UCSD-AML1 (cell line): ENCODE measurements at regions not wholly inside any gene's neighbourhood (a gene's known extent, or its start where the extent isn't known, plus 50 kb on each side); places are given as distances from the start of the nearest gene placed in this dataset.
A peak's percentile ranks its signal among the peaks of the same experiment; 100 is the strongest.

Experiments used
- DNase-seq: peaks from one replicate; lab custom pipeline; 2025; ENCODE audit not compliant: unreplicated experiment; lab: John Stamatoyannopoulos, UW

DNA sequence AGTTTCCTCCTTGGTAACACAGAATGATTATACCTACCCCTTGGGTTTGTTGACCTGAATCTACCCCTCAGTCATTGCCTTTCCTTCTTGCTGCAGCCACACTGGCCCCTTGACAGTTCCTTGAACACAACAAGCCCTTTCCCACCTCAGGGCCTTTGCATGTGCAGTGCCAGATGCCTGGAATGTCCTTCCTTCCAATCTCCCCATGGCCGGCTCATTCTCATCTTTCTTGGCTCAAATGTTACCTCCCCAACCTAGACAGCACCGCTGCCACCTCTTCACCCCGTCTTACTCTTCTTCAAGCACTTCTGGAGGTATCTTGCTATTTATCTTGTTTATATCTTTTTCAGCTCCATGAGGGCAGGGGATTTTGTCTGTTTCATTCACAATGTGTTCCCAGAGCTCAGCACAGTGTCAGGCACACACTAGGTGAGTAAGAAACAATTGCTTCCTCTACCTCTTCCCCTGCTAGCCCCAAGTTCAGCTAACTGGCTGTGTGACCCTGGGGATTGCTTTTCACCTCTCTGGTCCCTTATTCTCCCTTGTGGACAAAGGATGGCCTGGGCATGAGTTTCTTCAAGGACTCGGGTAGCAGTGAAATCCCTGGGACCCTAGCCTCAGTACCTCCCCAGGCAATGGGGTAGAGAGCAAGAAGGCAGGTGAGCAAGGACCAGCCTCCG, 121.5 kb downstream of the CEBPB start:
- DNase-seq, result no peak

DNA sequence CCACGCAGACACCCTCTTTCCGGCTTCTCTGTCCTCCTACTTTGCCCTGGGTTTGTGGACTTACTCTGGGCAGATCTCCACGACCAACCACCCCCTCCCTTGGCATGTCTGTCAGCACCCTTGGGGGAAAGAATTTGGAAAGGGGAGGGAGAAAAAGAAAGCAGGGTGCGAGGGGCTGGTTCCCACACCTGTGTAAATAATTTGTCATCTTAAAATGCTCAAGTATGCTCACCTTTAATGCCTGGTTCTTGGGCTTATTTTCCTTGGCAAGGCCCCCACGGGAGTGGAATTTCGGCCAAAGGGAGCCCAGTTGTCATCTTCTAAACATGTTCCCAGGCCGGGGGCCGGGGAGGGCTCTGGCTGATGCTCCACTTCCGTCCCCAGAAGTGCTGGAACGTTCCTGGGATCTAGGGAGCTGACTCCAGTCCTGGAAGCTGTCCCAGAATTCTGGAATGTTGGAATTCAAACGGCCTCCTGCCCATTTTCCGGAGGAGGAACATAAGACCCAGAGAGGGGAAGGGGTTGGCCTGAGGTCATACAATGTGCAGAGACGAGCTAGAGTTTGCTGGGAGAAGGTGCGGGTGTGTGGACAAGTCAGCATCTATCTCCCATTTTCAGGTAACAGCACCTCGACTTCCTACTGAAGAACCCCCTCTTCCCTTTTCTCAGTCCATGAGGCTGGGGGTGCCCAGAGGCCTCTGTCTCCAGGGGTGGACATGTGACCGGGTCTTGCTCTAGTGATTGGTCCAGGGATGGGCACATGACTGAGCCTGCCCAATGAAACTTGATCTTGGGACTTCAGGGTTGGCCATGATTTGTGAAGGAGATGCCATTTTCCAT, 122.3 kb downstream of the CEBPB start:
- no peak for DNase-seq

DNA sequence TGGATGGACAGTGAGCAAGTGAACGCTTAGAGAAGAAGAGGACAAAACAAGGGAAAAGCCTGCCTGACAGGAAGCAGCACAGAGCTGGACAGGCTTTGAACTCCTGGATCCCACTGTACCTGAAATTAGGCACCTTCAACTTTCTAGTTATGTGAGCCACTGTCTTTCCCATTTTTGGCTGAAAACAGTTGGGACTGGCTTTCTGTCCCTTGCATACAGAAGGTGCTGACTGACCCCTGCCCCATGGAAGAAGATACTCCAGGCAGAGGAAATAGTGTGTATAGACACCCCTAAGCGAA, 122.8 kb downstream of the CEBPB start:
- no peak for DNase-seq

DNA sequence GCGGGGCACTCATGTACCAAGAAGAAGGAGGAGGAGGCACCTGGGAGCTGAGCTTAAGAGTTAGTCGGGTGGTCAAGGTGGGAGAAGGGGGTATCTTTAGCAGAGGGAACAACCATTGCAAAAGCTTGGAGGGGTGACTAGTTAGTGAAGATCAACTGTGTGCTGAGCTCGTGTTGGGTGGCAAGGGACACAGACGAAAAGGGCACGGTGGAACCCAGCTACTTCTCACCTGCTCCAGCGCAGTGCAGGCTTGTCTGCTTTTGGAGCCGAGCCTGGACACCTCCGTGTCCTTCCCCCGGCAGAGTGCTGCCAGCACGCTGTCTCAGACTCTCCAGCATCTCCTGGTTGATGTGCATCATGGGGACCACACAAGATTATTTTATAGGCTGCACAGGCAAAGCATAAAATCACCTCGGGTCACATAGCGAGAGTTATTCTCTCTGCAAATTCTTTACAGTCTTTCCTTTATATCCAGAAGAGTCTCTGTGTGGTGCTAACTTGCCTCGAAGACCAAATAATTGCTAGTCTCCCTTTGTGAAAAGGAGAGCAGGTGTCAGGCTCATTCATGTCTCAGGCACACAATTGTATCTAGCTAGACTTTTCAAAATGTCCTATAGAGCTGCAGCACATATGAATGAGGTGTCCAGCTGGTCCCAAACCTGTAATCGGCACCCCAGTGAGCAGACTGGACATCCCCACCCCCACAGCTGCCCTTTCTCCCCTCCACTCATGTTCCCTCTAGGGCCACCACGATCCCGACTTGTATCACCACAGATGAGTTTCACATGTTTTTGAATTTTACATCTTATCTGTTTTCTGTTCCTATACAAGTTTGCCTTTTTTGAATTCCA, 123.4 kb downstream of the CEBPB start:
- DNase-seq, result no peak

DNA sequence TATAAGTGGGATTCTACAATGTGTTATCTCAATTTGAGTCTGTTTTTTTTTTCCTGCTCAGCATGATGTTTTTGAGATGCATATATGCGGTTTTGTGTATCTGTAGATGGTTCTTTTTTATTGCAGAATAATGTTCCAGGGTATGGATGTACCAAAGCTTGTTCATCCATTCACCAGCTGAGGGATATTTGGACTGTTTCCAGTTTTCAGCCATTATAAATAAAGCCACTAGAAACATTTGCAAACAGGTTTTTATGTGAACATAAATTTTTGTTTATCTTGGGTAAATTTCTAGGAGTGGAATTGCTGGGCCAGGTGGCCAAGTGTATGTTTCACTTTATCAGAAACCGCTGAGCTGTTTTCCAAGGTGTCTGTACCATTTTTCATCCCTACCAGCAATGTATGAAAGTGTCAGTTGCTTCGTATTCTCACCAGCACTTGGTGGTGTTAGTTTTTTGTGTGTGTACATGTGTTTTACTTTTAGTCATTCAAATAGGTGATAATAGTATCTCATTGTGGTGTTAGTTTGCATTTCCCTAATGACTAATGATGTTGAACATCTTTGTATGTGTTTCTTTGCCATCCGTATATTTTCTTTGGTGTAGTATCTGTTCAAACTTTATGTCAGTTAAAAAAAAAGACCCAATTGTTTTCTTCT, 124.2 kb downstream of the CEBPB start:
- DNase-seq, result no peak

DNA sequence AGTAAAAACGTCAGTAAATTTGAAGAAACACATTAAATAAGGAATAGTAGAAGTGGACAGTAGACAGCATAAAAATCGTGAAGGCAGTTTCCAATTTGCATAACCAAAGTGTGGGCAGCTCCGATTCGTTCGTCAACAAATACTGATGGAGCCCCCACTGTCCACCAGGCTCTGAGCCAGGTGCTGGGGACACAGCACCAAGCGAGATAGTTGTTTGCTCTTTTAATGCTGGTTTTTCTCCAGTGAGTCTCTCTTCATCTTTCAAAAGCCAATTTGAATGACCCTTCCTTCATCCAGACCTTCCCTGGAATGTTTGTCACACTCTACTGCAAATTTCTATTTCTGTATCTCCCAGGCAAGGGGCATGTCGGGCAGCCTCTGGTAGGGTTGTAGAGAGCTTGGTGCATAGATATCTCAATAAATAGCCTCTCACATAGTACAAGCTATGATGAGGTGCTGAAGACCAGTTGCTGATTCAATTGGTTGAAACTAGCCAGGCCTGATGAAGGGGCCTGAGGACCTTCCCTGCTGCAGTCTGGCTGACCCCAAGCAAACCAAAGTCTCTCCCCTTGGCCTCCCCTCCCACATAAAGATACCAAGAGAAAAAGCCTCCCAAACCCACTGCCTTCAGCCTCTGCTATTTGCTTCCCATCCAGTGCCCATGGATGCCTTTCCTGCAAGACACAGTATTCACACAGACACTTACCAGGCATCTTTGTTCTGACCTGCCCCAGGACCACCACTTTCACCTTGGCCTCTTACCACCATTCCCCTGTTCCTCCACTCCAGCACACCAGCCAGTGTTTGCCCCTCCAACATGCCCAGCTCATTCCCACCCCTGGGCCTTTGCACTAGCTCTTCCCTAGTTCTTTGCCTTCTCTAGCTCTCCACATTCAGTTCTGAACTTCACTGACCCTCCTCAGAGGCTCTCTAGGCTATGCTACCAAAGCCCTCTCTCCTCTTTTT, 125.2 kb downstream of the CEBPB start:
- DNase-seq, result no peak

DNA sequence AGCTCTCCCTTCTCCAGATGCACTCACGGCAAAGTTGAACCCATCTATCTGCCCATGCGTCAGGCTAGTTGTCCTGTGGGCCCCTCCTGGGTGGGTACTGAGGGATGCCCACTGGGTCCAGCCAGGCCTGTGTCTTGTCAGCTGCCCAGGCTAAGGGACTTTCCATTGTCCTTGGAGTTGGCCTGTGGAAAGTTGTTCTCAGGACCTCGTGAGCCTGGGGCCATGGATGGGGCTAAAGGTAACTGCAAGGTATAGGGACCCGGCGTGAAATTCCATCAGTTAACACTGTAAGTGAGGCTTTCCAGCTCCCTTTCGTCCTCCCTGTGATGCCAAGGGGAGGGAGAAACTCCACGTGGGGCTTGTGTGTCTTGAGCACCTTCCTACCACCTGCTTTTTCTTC, 126.5 kb downstream of the CEBPB start:
- no peak for DNase-seq

DNA sequence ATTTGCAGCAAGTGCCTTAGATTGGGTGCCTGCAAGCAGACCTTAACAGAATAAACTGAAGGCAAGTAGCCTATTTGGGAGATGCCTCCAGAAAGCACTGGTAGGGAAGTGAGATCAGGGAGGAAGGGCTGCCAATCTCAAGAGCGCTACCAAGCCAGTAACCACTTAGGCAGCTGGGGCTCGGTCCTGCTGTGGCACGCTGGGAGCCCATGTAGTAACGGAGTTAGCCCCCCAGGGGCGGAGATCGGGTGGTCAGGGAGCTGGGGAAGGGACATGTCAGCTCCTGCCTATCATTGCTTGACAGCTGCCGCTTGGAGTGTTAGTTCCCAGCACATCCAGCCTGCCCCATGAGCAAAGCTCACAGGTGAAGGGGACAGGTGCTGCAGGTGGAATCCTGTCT, 127.0 kb downstream of the CEBPB start:
- no peak for DNase-seq

DNA sequence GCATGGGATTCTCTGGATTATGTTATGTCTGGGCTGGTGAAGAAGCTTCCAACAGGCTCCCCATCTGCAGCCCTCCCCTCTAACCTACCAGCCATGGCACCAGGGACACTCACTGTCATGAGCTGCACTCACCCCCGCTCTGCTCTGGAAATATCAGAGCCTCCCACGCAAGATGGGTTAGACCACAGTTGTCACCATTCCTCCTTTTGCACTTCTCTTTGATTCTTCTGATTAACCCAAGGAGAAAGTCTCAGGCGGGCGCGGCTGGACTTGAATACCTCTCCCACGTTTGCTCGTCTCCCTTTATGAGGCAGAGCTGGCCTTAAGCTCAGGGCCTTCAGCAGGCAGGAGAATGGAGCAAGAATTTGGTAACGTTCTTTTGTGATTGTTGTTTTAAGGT, 128.1 kb downstream of the CEBPB start:
- no peak for DNase-seq

DNA sequence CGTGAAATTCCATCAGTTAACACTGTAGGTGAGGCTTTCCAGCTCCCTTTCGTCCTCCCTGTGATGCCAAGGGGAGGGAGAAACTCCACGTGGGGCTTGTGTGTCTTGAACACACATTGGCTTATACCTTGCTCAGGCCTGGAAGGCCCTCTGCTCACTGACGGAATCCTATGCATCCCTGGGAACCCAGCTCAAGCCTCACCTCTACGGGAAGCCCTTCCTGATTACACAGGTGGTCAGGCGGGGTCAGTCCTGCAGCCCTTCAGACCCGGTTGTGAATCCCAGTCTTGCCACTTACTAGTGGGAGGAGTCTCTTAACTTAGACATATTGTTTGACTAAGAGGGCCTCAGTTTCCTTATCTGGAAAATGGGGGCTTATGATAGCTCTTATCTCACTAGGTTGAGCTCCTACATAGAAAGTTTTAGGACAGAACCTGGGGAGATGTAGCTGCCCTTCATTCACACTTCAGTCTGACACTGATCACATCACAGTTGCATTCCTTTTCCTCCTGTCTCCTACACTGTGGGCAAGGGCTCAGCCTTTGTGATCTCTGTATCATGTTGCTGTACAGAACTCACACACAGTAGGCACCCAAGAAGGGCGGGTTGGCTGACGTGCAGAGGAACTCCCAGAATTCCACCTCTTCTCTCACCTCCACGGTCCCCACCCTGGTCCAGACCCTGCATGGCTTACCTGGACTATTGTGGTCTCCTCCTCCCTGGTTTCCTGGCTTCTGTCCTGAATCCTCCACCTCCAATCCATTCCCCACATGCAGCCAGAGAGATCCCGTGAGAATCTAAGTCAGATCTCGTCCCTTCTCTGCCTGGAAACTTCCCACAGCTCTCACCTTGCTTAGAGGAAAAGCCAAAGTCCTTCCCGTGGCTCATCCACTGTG, 129.6 kb downstream of the CEBPB start:
- DNase-seq, result no peak

DNA sequence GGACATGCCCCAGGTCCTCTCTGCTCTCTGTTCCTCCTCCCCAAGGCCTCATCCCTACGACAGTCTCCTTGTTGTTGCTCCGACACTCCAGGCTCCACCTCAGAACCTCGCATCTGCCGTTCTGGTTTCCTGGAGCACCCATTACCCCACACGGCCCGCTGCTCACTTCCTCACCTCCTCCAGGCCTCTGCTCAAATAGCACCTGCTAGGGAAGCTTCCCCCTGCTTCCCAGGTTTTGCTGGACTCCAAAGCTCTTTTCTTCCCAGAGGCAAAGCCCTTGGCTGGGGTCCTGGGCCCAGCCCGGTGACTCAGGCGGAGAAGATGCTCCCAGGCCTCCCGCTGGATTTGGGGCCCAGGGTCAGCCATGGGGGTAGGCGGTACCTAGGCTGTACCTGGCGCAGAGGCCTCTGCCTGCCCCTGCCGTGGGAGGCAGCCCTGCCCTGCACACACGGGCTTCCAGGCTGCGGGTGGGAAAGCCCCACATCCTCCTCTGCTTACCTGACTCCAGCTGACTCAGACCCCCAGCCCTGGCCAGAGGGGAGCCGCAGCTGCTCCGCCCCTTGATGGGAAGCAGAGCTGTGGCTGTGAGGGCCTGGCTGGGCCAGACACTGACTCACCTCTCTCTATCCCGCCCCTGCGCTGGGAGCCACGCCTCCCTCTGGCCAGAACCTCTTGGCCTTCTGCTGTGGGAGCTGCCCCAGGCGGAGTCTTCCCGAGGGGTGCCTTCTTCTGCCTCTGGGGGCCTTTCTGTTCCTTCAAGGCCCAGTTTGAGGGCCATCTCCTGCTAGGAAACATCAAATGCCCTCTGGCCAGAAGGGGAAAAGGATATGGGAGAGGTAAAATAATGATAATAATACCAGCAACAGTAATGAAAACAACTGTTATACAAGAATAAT, 130.5 kb downstream of the CEBPB start:
- DNase-seq, result peak; percentile 46

DNA sequence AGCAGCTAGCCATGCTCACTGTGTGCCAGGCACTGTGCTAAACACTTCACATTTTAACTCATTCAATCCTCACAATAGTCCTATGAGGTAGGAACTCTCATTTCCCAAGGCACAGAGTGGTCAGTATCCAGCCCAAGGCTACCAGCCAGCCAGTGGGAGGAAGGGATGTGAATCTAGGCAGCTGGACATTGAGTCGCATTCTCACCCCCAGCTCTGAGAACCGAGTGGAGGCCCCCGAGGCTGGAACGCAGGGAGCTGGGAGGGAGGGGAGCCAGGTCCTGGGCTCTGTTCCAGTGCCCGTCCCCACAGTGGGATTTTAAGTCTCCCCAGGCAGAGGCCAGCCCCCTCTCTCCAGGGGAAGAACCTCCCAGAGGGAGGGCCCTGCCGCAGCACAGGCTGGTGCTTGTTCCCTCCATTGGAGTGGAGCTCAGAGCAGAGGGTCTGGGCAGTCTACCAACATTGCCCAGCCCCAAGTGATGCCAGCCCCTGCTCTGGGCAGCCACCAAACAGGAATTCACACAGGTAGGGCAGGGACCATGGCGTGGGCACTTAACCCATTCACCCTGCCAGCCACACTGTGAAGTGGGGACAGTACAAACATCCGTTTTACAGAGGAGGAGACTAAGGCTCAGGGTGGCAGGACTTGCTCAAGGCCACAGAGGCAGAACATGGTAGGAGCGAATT, 131.3 kb downstream of the CEBPB start:
- DNase-seq, result no peak

DNA sequence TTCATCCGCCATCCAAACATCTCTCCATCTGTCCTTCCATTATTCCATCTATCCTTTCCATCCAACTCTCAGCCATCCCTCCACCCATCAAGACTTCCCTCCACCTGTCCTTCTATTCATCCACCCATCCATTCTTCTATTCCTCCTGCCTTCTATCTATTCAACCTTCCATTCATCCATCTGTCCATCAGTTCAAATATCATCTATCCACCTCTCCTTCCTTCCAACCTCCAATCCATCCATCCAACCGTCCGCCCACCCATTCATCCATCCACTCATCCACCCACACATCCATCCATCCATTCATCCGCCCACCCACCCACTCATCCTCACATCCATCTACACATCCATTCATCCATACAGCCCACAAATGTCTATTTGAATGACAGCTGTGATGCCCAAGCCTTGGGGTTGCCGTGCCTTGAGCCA, 132.1 kb downstream of the CEBPB start:
- DNase-seq, result no peak

DNA sequence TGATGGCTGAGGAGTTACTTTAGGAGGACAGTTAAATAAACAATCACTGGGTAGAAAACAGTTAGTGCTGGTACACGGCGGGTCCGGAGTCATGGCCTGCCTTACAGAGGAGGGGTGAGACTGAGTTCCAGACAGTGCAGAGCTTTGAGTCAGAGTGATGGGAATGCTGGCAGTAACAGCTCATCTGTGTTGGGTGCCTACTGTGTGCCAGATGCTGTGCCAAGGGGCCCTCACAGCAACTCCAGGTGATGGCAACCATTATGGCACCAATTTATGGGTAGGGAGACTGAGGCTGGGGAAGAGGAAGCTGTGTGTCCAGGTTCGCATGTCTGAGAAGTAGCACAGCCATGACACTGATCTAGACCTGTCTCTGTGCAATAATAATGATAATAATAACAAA, 132.6 kb downstream of the CEBPB start:
- DNase-seq, result no peak

DNA sequence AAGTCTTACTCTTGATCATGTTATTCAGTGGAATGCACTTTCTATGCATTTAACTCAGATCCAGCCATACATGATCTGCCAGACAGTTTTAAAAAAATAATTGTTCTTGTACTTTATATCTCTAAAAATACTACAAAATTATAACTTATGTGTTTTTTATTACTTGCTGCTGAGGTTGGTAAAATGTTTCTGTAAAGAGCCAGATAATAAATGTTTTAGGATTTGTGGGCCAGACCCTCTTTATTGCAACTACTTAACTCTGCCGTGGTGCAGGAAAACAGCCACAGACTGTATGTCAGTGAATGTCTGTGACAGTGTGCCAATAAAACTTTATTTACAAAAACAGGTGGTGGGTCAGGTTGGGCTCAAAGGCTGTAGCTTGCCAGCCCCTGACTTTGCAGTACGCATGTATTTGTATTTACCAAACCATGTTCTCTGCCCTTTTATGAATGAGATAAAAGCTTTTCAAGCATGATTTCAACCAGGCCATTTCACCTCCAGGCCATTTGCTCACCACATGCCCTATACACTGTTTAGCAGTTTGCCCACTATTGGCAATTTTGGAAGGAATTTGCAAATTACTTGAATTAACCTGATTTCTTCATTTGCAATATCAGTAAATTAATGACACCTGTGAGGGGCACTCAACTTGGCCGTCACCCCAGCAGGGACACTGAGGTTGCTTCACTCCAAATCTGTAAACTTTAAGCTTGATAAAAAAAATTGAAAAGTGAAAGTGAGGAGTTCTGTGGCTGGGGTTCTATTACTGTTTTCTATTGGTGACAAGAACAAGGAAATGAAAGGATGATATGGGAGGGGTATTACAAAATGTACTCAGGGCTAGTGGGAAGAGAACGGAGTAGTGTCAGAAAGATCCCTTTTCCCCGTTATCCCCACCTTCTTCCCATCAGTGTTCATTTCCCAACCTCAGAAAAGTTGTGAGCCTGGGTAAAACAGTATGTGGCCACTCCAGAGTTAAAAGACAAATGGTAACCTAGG, 133.4 kb downstream of the CEBPB start:
- no peak for DNase-seq

DNA sequence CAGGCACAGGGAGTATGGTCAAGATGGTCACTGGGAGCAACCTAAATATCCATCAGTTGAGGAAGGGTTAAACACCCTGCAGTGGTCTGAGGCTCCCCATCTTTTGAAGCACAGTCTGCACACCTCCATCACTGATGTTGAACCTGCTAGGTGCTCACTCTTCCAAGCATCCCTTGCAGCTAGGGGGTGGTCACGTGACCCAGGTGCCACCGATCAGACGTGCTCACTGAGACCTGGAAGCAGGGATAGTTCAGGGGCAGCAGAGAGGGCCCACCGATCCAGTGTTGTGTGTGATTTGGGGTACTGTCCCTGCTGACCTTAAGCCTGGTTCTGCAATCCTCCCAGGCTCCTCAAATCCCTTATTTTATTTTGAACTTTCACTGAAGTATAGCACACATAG, 134.6 kb downstream of the CEBPB start:
- DNase-seq, result no peak
